ENCODE measurements at regions not wholly inside any gene's neighbourhood (a gene's known extent, or its start where the extent isn't known, plus 50 kb on each side); places are given as distances from the start of the nearest gene placed in this dataset.

DNA sequence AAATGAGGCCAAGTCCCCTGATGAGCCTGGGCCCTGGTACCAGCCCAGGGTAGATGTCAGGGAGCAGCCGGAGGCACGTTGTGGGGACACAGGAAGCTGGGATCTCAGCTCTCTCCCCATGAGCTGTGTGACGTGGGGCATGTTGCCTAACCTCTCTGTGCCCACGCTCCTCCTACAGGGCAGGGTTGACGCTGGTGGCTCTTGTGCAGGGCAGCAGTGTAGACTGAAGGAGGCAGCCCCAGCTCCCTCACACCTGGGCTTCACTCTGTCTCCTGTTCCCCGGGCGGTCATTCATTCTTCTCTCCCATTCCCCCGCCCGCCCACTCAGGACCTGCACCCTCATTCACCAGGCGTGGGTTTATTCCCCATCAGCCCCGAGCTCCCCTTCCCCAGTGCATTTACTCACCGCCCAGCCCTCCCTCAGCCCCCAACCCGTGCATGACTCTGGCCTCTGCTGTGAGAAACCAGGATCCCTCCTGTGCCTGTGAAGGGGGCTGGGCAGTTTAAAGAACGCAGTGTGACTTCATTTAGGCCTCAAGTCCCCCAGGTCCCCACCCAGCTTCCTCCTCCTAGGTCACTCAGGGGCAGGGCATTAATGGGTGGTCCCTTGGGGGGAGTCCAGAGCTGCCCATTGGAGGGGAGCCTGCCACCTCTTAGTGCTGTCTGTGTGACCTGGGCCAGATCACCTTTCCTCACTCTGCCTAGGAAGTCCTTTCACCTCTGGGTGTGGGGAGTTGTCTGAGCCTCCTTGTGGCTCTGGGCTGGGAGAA, 285.7 kb downstream of the PTPRU start:
- H3K27me3 ChIP-seq (ENCODE audit: control insufficient read depth, insufficient read depth, low read length) = no peaks in the 10 kb centered on the region
- H3K36me3 ChIP-seq (ENCODE audit: control insufficient read depth, insufficient read depth, low read length) = no peaks in the 10 kb centered on the region
- TF ChIP-seq, protein P1, sequence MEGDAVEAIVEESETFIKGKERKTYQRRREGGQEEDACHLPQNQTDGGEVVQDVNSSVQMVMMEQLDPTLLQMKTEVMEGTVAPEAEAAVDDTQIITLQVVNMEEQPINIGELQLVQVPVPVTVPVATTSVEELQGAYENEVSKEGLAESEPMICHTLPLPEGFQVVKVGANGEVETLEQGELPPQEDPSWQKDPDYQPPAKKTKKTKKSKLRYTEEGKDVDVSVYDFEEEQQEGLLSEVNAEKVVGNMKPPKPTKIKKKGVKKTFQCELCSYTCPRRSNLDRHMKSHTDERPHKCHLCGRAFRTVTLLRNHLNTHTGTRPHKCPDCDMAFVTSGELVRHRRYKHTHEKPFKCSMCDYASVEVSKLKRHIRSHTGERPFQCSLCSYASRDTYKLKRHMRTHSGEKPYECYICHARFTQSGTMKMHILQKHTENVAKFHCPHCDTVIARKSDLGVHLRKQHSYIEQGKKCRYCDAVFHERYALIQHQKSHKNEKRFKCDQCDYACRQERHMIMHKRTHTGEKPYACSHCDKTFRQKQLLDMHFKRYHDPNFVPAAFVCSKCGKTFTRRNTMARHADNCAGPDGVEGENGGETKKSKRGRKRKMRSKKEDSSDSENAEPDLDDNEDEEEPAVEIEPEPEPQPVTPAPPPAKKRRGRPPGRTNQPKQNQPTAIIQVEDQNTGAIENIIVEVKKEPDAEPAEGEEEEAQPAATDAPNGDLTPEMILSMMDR (IDR thresholded peaks at IDR 0.05; ENCODE audit: insufficient read depth, low read length, poor library complexity, severe bottlenecking) = no peak
- H3K4me3 ChIP-seq (ENCODE audit: low read depth, low read length) = no peak overlapping the region
- no peak for DNase-seq (ENCODE audit: low read depth)

GRCh38 chr1:29521438-29521715, 285.1 kb downstream of the PTPRU start:
- no peak overlapping the region for H3K4me3 ChIP-seq (ENCODE audit: low read depth, low read length)
- H3K27me3 ChIP-seq (ENCODE audit: control insufficient read depth, insufficient read depth, low read length) = no peaks in the 10 kb centered on the region
- TF ChIP-seq, protein P1 (IDR thresholded peaks at IDR 0.05; ENCODE audit: insufficient read depth, low read length, poor library complexity, severe bottlenecking) = no peak
- no peak for DNase-seq (ENCODE audit: low read depth)
- H3K36me3 ChIP-seq (ENCODE audit: control insufficient read depth, insufficient read depth, low read length) = no peaks in the 10 kb centered on the region

GRCh38 chr1:29520571-29521437, 284.5 kb downstream of the PTPRU start:
- DNase-seq (ENCODE audit: low read depth) = no peak
- Histone ChIP-seq H3K27me3 (ENCODE audit: control insufficient read depth, insufficient read depth, low read length) (no peaks in the 10 kb centered on the region), H3K36me3 (ENCODE audit: control insufficient read depth, insufficient read depth, low read length) (no peaks in the 10 kb centered on the region), H3K4me3 (ENCODE audit: low read depth, low read length) (no peak overlapping the region)
- TF ChIP-seq, protein P1 (IDR thresholded peaks at IDR 0.05; ENCODE audit: insufficient read depth, low read length, poor library complexity, severe bottlenecking) = no peak

- TF ChIP-seq, protein P1 (IDR thresholded peaks at IDR 0.05; ENCODE audit: insufficient read depth, low read length, poor library complexity, severe bottlenecking) = no peak
- DNase-seq (ENCODE audit: low read depth) = no peak
Observed at GRCh38 chr1:29519788-29520110, 283.4 kb downstream of the PTPRU start.

DNA sequence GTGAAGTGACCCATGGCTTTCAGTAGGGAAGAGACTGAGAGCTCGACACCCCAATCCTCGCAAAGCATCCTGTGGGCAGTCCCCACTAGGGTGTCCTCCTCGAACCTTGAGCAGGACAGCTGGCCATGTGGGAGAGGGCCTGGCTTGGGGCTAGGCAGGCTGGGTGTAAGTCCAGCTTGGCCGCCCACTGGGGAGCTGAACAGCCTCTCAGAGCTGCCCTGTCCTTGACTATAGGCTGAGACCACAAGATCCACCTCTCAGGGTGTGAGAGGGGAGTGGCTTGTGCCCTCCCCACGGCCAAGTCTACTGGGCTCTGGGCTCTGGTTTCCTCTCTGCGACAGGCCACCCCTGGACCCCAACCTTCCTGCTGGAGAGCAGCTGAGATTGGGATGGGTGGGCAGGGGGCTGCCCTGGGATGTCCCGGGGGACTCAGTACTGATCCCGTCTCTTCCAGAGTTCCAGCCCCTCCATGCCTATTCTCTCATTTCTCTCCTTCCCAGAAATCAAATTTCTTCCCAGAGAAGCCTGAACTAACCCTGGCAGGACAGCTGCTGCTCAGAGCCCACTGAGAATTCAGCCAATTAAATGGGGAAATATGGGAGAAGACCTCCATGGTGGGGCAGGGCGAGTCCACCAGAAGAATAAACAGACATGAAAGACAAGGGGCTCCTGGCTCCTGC, 282.9 kb downstream of the PTPRU start:
- Histone ChIP-seq H3K4me3 (ENCODE audit: low read depth, low read length) (no peak overlapping the region), H3K27me3 (ENCODE audit: control insufficient read depth, insufficient read depth, low read length) (no peaks in the 10 kb centered on the region), H3K36me3 (ENCODE audit: control insufficient read depth, insufficient read depth, low read length) (no peaks in the 10 kb centered on the region)
- no peak for DNase-seq (ENCODE audit: low read depth)
- TF ChIP-seq, protein P1 (IDR thresholded peaks at IDR 0.05; ENCODE audit: insufficient read depth, low read length, poor library complexity, severe bottlenecking) = no peak

More at GRCh38 chr1:29519788-29520110, 283.4 kb downstream of the PTPRU start:
- Histone ChIP-seq H3K27me3 (ENCODE audit: control insufficient read depth, insufficient read depth, low read length) (no peaks in the 10 kb centered on the region), H3K4me3 (ENCODE audit: low read depth, low read length) (no peak overlapping the region), H3K36me3 (ENCODE audit: control insufficient read depth, insufficient read depth, low read length) (no peaks in the 10 kb centered on the region)

Measured in kidney epithelial cell (primary cell).